Ovary (tissue), 3 donors: ENCODE measurements at regions not wholly inside any gene's neighbourhood (a gene's known extent, or its start where the extent isn't known, plus 50 kb on each side); places are given as distances from the start of the nearest gene placed in this dataset.

Experiments
- CTCF ChIP-seq, 3 donors: fragments of 450-650 bp in 2 of 3; fragments of 200-600 bp in 1 of 3; IDR thresholded peaks; one replicate each; pipeline versions ENCODE4 v1.5.1 to v1.8.0; 2016 to 2022; ENCODE audit warnings: antibody characterized with exemption in 3 of 3, mild to moderate bottlenecking in 1 of 3
- EP300 ChIP-seq: sonication (generic); formaldehyde crosslinking; IDR thresholded peaks from one replicate; pipeline ENCODE4 v1.6.1; 2017; ENCODE audit warnings: antibody characterized with exemption
- donor health status: DM: no; HTN: no; CAD: no.

- TF ChIP-seq CTCF (IDR thresholded peaks at IDR 0.05): no peak
- TF ChIP-seq EP300: no peak
Measured at GRCh38 chr2:7577769-7578168, 660.6 kb downstream of the RNF144A start.
